IMR-90 (cell line): ENCODE measurements at regions not wholly inside any gene's neighbourhood (a gene's known extent, or its start where the extent isn't known, plus 50 kb on each side); places are given as distances from the start of the nearest gene placed in this dataset.

Source experiments
- CEBPB ChIP-seq: IDR thresholded peaks from 2 replicates; pipeline ENCODE4 v1.6.1; 2012; ENCODE audit warnings: low read depth, low read length, improper control_type of control experiment
- CHD1 ChIP-seq: IDR thresholded peaks from 2 replicates; pipeline ENCODE4 v1.6.1; 2012; ENCODE audit warnings: low read depth, low read length, improper control_type of control experiment
- ELK1 ChIP-seq: fragments of 150-350 bp; IDR thresholded peaks from 2 replicates; pipeline ENCODE4 v1.6.1; 2016; ENCODE audit warnings: low read depth, mild to moderate bottlenecking, low read length, moderate library complexity, borderline replicate concordance
- POLR2A ChIP-seq: IDR thresholded peaks from 2 replicates; pipeline ENCODE4 v1.6.1; 2012; ENCODE audit warnings: mild to moderate bottlenecking, low read depth, low read length
- RAD21 ChIP-seq: IDR thresholded peaks from 2 replicates; pipeline ENCODE4 v1.6.1; 2012; ENCODE audit warnings: low read length, improper control_type of control experiment
- RCOR1 ChIP-seq: IDR thresholded peaks from 2 replicates; pipeline ENCODE4 v1.6.1; 2012; ENCODE audit warnings: mild to moderate bottlenecking, low read length, improper control_type of control experiment; ENCODE audit not compliant: insufficient replicate concordance
- RFX5 ChIP-seq: IDR thresholded peaks from 2 replicates; pipeline ENCODE4 v1.8.0; 2012; ENCODE audit warnings: low read depth, mild to moderate bottlenecking, low read length, moderate library complexity
- SMC3 ChIP-seq: fragments of 150-350 bp; IDR thresholded peaks from 2 replicates; pipeline ENCODE4 v1.6.1; 2016; ENCODE audit warnings: low read depth, mild to moderate bottlenecking, antibody characterized with exemption, low read length, moderate library complexity
- TF ChIP-seq, protein P1 (sequence below): conservative IDR thresholded peaks from 2 replicates; pipeline ENCODE4 v1.5.1; 2012; ENCODE audit warnings: mild to moderate bottlenecking, low read depth, low read length, improper control_type of control experiment
- TF ChIP-seq, protein P2 (sequence below): fragments of 150-350 bp; IDR thresholded peaks from 2 replicates; pipeline ENCODE4 v1.6.1; 2017; ENCODE audit warnings: mild to moderate bottlenecking, antibody characterized with exemption, low read length, low read depth

DNA sequence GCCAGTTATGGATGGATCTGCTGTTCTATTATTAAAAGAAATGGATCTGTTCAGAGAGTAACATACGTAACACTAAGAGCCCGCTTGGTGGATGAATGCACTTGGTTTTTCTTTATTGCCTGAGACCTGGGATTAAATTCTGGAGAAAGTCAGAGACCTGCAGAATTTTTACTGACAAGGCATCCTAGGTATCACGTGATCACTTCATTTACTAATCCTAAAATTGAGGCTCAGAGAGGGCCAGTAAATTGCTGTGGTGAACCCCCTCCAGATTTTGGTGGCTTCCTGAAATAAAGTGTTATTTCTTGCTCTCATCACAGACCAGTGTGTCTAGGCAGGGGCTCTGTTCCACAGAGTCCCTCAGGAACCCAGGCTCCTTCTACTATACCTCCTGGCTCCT lies 187.9 kb upstream of the LARGE1 start:
- TF ChIP-seq, protein P1, sequence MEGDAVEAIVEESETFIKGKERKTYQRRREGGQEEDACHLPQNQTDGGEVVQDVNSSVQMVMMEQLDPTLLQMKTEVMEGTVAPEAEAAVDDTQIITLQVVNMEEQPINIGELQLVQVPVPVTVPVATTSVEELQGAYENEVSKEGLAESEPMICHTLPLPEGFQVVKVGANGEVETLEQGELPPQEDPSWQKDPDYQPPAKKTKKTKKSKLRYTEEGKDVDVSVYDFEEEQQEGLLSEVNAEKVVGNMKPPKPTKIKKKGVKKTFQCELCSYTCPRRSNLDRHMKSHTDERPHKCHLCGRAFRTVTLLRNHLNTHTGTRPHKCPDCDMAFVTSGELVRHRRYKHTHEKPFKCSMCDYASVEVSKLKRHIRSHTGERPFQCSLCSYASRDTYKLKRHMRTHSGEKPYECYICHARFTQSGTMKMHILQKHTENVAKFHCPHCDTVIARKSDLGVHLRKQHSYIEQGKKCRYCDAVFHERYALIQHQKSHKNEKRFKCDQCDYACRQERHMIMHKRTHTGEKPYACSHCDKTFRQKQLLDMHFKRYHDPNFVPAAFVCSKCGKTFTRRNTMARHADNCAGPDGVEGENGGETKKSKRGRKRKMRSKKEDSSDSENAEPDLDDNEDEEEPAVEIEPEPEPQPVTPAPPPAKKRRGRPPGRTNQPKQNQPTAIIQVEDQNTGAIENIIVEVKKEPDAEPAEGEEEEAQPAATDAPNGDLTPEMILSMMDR, result no peak
- TF ChIP-seq CEBPB, result no peak
- TF ChIP-seq, protein P2, sequence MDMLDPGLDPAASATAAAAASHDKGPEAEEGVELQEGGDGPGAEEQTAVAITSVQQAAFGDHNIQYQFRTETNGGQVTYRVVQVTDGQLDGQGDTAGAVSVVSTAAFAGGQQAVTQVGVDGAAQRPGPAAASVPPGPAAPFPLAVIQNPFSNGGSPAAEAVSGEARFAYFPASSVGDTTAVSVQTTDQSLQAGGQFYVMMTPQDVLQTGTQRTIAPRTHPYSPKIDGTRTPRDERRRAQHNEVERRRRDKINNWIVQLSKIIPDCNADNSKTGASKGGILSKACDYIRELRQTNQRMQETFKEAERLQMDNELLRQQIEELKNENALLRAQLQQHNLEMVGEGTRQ, result no peak
- no peak for TF ChIP-seq POLR2A
- no peak for TF ChIP-seq RCOR1
- TF ChIP-seq ELK1, result no peak
- TF ChIP-seq CHD1, result no peak
- TF ChIP-seq RAD21, result no peak
- no peak for TF ChIP-seq RFX5
- TF ChIP-seq SMC3, result no peak
